Panc1 (cell line): ENCODE measurements at regions not wholly inside any gene's neighbourhood (a gene's known extent, or its start where the extent isn't known, plus 50 kb on each side); places are given as distances from the start of the nearest gene placed in this dataset.
A peak's percentile ranks its signal among the peaks of the same experiment; 100 is the strongest.

Experiments used
- ATAC-seq: fragments of 200-7000 bp; cut with Tn5 transposase; 2 replicates; pipeline ENCODE4 v1.9.1; 2020; ENCODE audit warnings: mild to moderate bottlenecking, moderate library complexity
- BruUV-seq: library from RNA; stranded (reverse); fragments of 400-500 nt; replicated peaks from 2 replicates; lab custom pipeline; 2021; lab: Mats Ljungman, UMichigan
- CTCF ChIA-PET: fragments of 300-600 bp; sonication (Branson Sonifier 250); formaldehyde crosslinking; loops from one replicate; lab custom pipeline; 2022; ENCODE audit warnings: antibody characterized with exemption; lab: Charles Lee
- POLR2A ChIA-PET: fragments of 300-600 bp; sonication (Branson Sonifier 250); formaldehyde crosslinking; loops from one replicate; lab custom pipeline; 2022; ENCODE audit warnings: antibody characterized with exemption; lab: Charles Lee
- DNase-seq: peaks from one replicate; pipeline ENCODE4 v3.0.0-alpha.2; 2010; ENCODE audit warnings: low read depth, low spot score
- H3K27ac ChIP-seq: 2 replicates; pipeline ENCODE4 v1.5.1; 2011; ENCODE audit warnings: mild to moderate bottlenecking, low read length, inconsistent platforms
- H3K27me3 ChIP-seq: fragments of 200-500 bp; sonication (Bioruptor generic); 2 replicates; pipeline ENCODE4 v1.6.0; 2014; ENCODE audit warnings: low read length, inconsistent platforms; ENCODE audit not compliant: control insufficient read depth, insufficient read depth
- H3K36me3 ChIP-seq: fragments of 200-500 bp; sonication (Bioruptor generic); 2 replicates; pipeline ENCODE4 v1.5.1; 2014; ENCODE audit warnings: inconsistent platforms, mild to moderate bottlenecking, low read length, moderate library complexity; ENCODE audit not compliant: control insufficient read depth, insufficient read depth
- H3K4me1 ChIP-seq: 2 replicates; pipeline ENCODE4 v1.5.1; 2011; ENCODE audit warnings: inconsistent platforms, mild to moderate bottlenecking, low read length, moderate library complexity; ENCODE audit not compliant: control insufficient read depth, insufficient read depth
- H3K4me3 ChIP-seq, 2 experiments: 2 replicates each; pipeline ENCODE4 v1.5.1; 2011 to 2012; ENCODE audit warnings: low read depth in 2 of 2, low read length in 2 of 2, mild to moderate bottlenecking in 2 of 2, inconsistent platforms in 1 of 2, moderate library complexity in 1 of 2
- H3K9me3 ChIP-seq: fragments of 200-500 bp; sonication (Bioruptor generic); 2 replicates; pipeline ENCODE4 v1.5.1; 2014; ENCODE audit warnings: low read depth, mild to moderate bottlenecking, inconsistent platforms, low read length, moderate library complexity; ENCODE audit not compliant: control insufficient read depth, insufficient read depth
- CTCF ChIP-seq: fragments of 450-650 bp; IDR thresholded peaks from 2 replicates; pipeline ENCODE4 v1.5.1; 2017; ENCODE audit warnings: mild to moderate bottlenecking
- POLR2AphosphoS5 ChIP-seq: IDR thresholded peaks from 2 replicates; pipeline ENCODE4 v1.6.1; 2012; ENCODE audit warnings: mild to moderate bottlenecking, low read depth, low read length, moderate library complexity
- SIN3A ChIP-seq: IDR thresholded peaks from 2 replicates; pipeline ENCODE4 v1.6.1; 2012; ENCODE audit warnings: low read depth, mild to moderate bottlenecking, low read length, moderate library complexity, borderline replicate concordance; ENCODE audit not compliant: insufficient read depth
- TCF7L2 ChIP-seq: IDR thresholded peaks from 2 replicates; pipeline ENCODE4 v1.6.1; 2011; ENCODE audit warnings: mild to moderate bottlenecking, low read depth, low read length, inconsistent platforms
- in situ Hi-C: cut with HindIII; loops from 2 replicates; pipeline ENCODE4 v1.10.0; 2016; ENCODE audit warnings: low sequenced_read_pairs, low pct_unique_long_range_greater_than_20kb
- intact Hi-C: fragments of 100-400 bp; cut with micrococcal nuclease; formaldehyde crosslinking; loops from one replicate; pipeline ENCODE4 v1.10.0; 2022; ENCODE audit not compliant: unreplicated experiment
- TF ChIP-seq, protein P1 (sequence below), 2 experiments: IDR thresholded peaks; 2 replicates each; pipeline ENCODE4 v1.6.1; 2011 to 2012; ENCODE audit warnings: low read depth in 2 of 2, control low read depth in 1 of 2, low read length in 1 of 2, mild to moderate bottlenecking in 1 of 2, moderate library complexity in 1 of 2; ENCODE audit not compliant: insufficient read depth in 1 of 2

DNA sequence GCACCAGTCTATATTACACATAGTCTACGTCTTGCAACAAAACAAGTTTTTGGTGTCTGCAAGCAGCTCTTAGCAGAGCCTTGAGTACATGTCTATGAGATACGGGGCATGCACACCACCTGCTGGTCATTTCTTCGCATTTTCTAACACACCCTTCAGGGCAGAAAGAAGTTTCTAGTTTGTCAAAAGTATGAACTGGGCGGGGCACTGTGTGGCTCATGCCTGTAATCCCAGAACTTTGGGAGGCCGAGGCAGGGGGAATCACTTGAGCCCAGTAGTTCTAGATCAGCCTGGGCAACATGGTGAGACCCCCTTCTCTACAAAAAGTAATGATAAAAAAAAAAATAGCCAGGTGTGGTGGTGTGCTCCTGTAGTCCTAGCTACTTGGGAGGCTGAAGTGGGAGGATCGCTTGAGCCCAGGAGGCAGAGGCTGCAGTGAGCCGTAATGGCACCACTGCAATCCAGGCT is 64.2 kb upstream of the ARL8B start:
- no peaks in the 10 kb centered on the region for H3K27me3 ChIP-seq
- in situ Hi-C loops, result no loop called here
- peak; percentile 75 for DNase-seq
- ChIA-PET POLR2A (interaction anchor here (0.7 kb wide), 1 partner anchor 85 kb away, joined by 3 read pairs; no protein-coding TSS in a partner anchor), CTCF (interaction anchor here (0.6 to 1.2 kb wide), 4 partner anchors 344 to 565 kb away, joined by 3 to 10 read pairs (median 6); partner anchors contain the start of gene ITPR1)
- no peak overlapping the region for H3K27ac ChIP-seq
- ATAC-seq, result peak; percentile 97
- no peaks in the 10 kb centered on the region for H3K36me3 ChIP-seq
- no peaks in the 10 kb centered on the region for H3K9me3 ChIP-seq
- TF ChIP-seq SIN3A, result no peak
- peak; percentile 76 for TF ChIP-seq CTCF
- intact Hi-C loops, result loop anchor here (1.0 kb wide), 2 partner anchors 347 to 402 kb away; no protein-coding TSS in a partner anchor
- H3K4me3 ChIP-seq, result no peak overlapping the region
- no TSS peak for BruUV-seq
- peaks cover 4% of the 10 kb centered on the region; the same call in 1 of the 2 replicates for H3K4me1 ChIP-seq

GRCh38 chr3:5058471-5058951 is 63.6 kb upstream of the ARL8B start:
- no peaks in the 10 kb centered on the region for H3K9me3 ChIP-seq
- ChIA-PET CTCF (interaction anchor here (0.6 to 1.2 kb wide), 2 partner anchors 344 to 365 kb away, joined by 3 to 5 read pairs; no protein-coding TSS in a partner anchor), POLR2A (interaction anchor here (0.7 kb wide), 1 partner anchor 86 kb away, joined by 3 read pairs; no protein-coding TSS in a partner anchor)
- BruUV-seq, result no TSS peak
- no peak for DNase-seq
- peaks cover 4% of the 10 kb centered on the region; the same call in 1 of the 2 replicates for H3K4me1 ChIP-seq
- TF ChIP-seq SIN3A, result no peak
- no peak overlapping the region for H3K4me3 ChIP-seq
- in situ Hi-C loops, result no loop called here
- intact Hi-C loops, result loop anchor here (1.0 kb wide), 1 partner anchor 347 kb away; no protein-coding TSS in a partner anchor
- no peak for ATAC-seq
- H3K27me3 ChIP-seq, result no peaks in the 10 kb centered on the region
- H3K27ac ChIP-seq, result peak overlapping the region; percentile 23; the same call in 1 of the 2 replicates
- no peaks in the 10 kb centered on the region for H3K36me3 ChIP-seq

DNA sequence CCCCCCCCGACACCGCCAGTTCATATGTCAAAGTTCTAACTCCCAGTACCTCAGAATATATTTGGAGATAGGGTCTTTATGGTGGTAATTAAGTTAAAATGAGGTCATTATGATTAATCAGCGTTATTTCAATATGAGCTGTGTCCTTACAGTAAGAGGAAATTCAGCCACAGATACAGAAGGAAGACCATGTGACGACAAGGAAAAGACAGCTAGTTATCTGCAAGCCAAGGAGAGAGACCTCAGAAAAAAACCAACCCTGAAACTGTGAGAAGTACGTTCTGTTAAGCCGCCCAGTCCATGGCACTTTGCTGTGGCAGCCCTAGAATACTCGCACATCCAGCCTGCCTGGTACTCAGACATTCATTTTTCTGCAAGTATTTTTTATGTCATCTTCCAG is 62.3 kb upstream of the ARL8B start:
- Histone ChIP-seq H3K36me3 (no peaks in the 10 kb centered on the region), H3K9me3 (no peaks in the 10 kb centered on the region), H3K4me1 (peaks cover 4% of the 10 kb centered on the region; the same call in 1 of the 2 replicates), H3K27ac (no peak overlapping the region), H3K27me3 (no peaks in the 10 kb centered on the region), H3K4me3 (no peak overlapping the region)
- no peak for TF ChIP-seq CTCF
- TF ChIP-seq TCF7L2, result no peak
- TF ChIP-seq, protein P1, sequence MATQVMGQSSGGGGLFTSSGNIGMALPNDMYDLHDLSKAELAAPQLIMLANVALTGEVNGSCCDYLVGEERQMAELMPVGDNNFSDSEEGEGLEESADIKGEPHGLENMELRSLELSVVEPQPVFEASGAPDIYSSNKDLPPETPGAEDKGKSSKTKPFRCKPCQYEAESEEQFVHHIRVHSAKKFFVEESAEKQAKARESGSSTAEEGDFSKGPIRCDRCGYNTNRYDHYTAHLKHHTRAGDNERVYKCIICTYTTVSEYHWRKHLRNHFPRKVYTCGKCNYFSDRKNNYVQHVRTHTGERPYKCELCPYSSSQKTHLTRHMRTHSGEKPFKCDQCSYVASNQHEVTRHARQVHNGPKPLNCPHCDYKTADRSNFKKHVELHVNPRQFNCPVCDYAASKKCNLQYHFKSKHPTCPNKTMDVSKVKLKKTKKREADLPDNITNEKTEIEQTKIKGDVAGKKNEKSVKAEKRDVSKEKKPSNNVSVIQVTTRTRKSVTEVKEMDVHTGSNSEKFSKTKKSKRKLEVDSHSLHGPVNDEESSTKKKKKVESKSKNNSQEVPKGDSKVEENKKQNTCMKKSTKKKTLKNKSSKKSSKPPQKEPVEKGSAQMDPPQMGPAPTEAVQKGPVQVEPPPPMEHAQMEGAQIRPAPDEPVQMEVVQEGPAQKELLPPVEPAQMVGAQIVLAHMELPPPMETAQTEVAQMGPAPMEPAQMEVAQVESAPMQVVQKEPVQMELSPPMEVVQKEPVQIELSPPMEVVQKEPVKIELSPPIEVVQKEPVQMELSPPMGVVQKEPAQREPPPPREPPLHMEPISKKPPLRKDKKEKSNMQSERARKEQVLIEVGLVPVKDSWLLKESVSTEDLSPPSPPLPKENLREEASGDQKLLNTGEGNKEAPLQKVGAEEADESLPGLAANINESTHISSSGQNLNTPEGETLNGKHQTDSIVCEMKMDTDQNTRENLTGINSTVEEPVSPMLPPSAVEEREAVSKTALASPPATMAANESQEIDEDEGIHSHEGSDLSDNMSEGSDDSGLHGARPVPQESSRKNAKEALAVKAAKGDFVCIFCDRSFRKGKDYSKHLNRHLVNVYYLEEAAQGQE (IDR thresholded peaks at IDR 0.05; ENCODE audit: insufficient read depth in 1 of 2, low read depth in 2 of 2, low read length in 1 of 2), result no peak
- no peak for TF ChIP-seq SIN3A
- TF ChIP-seq POLR2AphosphoS5, result no peak
- POLR2A ChIA-PET, result interaction anchor here (0.7 kb wide), 1 partner anchor 11 kb away, joined by 3 read pairs; no protein-coding TSS in a partner anchor
- no peak for DNase-seq
- ATAC-seq, result no peak
- CTCF ChIA-PET, result no interaction called here
- no TSS peak for BruUV-seq
- in situ Hi-C loops (no loop called here), intact Hi-C loops (no loop called here)
